CD4-positive, alpha-beta memory T cell (primary cell): ENCODE measurements at regions not wholly inside any gene's neighbourhood (a gene's known extent, or its start where the extent isn't known, plus 50 kb on each side); places are given as distances from the start of the nearest gene placed in this dataset.
A peak's percentile ranks its signal among the peaks of the same experiment; 100 is the strongest.

Experiments
- CTCF ChIA-PET: fragments of 350-600 bp; sonication (Branson Sonifier 250); formaldehyde crosslinking; loops from one replicate; lab custom pipeline; 2021; ENCODE audit warnings: inconsistent platforms; ENCODE audit not compliant: partially characterized antibody; lab: Charles Lee
- POLR2A ChIA-PET: fragments of 350-600 bp; sonication (Branson Sonifier 250); formaldehyde crosslinking; loops from one replicate; lab custom pipeline; 2021; ENCODE audit not compliant: partially characterized antibody; lab: Charles Lee
- DNase-seq, 5 donors: peaks; one replicate each; pipeline versions ENCODE4 v3.0.0 to v3.0.0-alpha.2; 2020 to 2022; ENCODE audit warnings: mixed read lengths in 1 of 5
- H3K27ac ChIP-seq: one replicate; pipeline ENCODE4 v1.7.0; 2013; ENCODE audit warnings: low read depth, low read length
- H3K27me3 ChIP-seq: 2 replicates; pipeline ENCODE4 v1.7.0; 2013; ENCODE audit warnings: mild to moderate bottlenecking, low read length, moderate library complexity; ENCODE audit not compliant: insufficient read depth
- H3K36me3 ChIP-seq: 2 replicates; pipeline ENCODE4 v1.7.0; 2013; ENCODE audit warnings: mild to moderate bottlenecking, low read length, moderate library complexity; ENCODE audit not compliant: insufficient read depth
- H3K4me1 ChIP-seq: 2 replicates; pipeline ENCODE4 v1.7.0; 2013; ENCODE audit warnings: mild to moderate bottlenecking, low read length, moderate library complexity; ENCODE audit not compliant: insufficient read depth
- H3K4me3 ChIP-seq, 2 donors: one replicate each; pipeline ENCODE4 v1.7.0; 2013; ENCODE audit warnings: low read length in 2 of 2, mild to moderate bottlenecking in 1 of 2
- H3K9me3 ChIP-seq, 2 donors: one replicate each; pipeline ENCODE4 v1.7.0; 2013; ENCODE audit warnings: low read length in 2 of 2, control low read depth in 1 of 2; ENCODE audit not compliant: control insufficient read depth in 1 of 2
- H3K27ac Mint-ChIP-seq, 7 donors: one replicate each; pipeline ENCODE4 v1.8.0; 2020 to 2021; ENCODE audit warnings: mixed read lengths in 7 of 7, mild to moderate bottlenecking in 6 of 7, inconsistent platforms in 3 of 7, moderate library complexity in 3 of 7
- H3K27me3 Mint-ChIP-seq, 2 donors: one replicate each; pipeline ENCODE4 v1.8.0; 2020 to 2021; ENCODE audit warnings: mixed read lengths in 2 of 2
- H3K36me3 Mint-ChIP-seq, 2 donors: one replicate each; pipeline ENCODE4 v1.8.0; 2020 to 2021; ENCODE audit warnings: mixed read lengths in 2 of 2, inconsistent platforms in 1 of 2, mild to moderate bottlenecking in 1 of 2
- H3K4me1 Mint-ChIP-seq, 4 donors: one replicate each; pipeline ENCODE4 v1.8.0; 2020 to 2021; ENCODE audit warnings: mixed read lengths in 4 of 4, mild to moderate bottlenecking in 1 of 4
- H3K4me3 Mint-ChIP-seq, 8 donors: one replicate each; pipeline ENCODE4 v1.8.0; 2020 to 2021; ENCODE audit warnings: mixed read lengths in 8 of 8, mild to moderate bottlenecking in 7 of 8, moderate library complexity in 6 of 8, inconsistent platforms in 3 of 8
- H3K9me3 Mint-ChIP-seq, 8 donors: one replicate each; pipeline ENCODE4 v1.8.0; 2020 to 2021; ENCODE audit warnings: mixed read lengths in 8 of 8, mild to moderate bottlenecking in 5 of 8, inconsistent platforms in 3 of 8, moderate library complexity in 1 of 8
- intact Hi-C: fragments of 100-400 bp; cut with micrococcal nuclease; formaldehyde crosslinking; loops from one replicate; pipeline ENCODE4 v1.15.1; 2023

DNA sequence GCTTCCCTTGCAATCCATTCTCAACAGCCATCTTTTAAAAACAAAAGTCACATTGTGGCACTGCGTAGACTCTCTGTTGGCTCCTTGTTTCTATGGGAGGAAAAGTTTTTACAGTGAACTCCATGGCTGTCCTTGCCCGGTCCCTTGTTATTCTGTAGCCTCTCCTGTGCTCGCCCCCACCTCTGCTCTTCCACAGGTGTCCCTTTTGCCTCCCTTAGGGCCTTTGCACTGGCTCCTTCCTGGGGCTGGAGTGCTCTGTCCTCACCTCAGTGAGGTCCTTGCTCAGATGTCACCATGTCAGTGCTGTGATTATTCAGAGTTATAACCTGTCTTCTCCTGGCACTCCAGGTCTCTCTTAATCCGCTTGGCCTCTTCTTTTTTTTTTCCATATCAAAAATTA, 308.8 kb downstream of the DOCK8 start:
- no peaks in the 10 kb centered on the region for H3K4me1 ChIP-seq
- H3K9me3 ChIP-seq: no peaks in the 10 kb centered on the region
- DNase-seq: no peak
- POLR2A ChIA-PET: no interaction called here
- peaks cover 0 to 36% (median 10%) of the 10 kb centered on the region in 4 donors for H3K4me1 Mint-ChIP-seq
- peaks cover 0 to 4% of the 10 kb centered on the region in 2 donors for H3K36me3 Mint-ChIP-seq
- H3K27ac ChIP-seq: no peak overlapping the region
- H3K4me3 Mint-ChIP-seq: no peak overlapping the region
- CTCF ChIA-PET: interaction anchor here (1.1 kb wide), 1 partner anchor 13 kb away, joined by 3 read pairs; no protein-coding TSS in a partner anchor
- no peak overlapping the region for H3K4me3 ChIP-seq
- peak overlapping the region in 2 of 7 donors; percentile 2 for H3K27ac Mint-ChIP-seq
- H3K27me3 Mint-ChIP-seq: peaks cover 0 to 3% of the 10 kb centered on the region in 2 donors
- intact Hi-C loops: no loop called here
- H3K36me3 ChIP-seq: no peaks in the 10 kb centered on the region
- H3K9me3 Mint-ChIP-seq: no peaks in the 10 kb centered on the region
- H3K27me3 ChIP-seq: no peaks in the 10 kb centered on the region

DNA sequence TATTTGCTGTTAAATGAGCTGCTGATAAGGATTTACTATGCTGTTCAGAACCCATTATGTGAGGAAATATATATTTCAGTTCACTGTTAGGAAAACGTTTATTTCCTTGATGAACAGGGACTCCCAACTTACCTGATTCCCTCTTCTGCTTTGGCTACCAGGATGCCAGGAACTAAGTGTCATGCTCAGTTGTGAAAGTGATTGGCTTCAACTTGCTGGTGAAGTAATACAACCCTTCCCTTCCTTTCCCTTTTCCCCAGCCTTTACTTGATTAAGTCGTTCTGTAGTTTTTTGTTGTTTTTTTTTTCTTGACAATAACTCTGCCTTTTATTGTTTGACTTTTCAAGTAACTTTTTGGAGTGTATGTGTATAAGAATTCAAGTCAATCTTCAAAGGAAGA, 309.3 kb downstream of the DOCK8 start:
- Mint-ChIP-seq H3K27ac (no peak overlapping the region), H3K27me3 (peaks cover 0 to 3% of the 10 kb centered on the region in 2 donors), H3K9me3 (no peaks in the 10 kb centered on the region), H3K36me3 (peaks cover 0 to 4% of the 10 kb centered on the region in 2 donors), H3K4me1 (peaks cover 0 to 30% (median 8%) of the 10 kb centered on the region in 4 donors), H3K4me3 (no peak overlapping the region)
- Histone ChIP-seq H3K4me1 (no peaks in the 10 kb centered on the region), H3K4me3 (no peak overlapping the region), H3K9me3 (no peaks in the 10 kb centered on the region), H3K36me3 (no peaks in the 10 kb centered on the region), H3K27ac (no peak overlapping the region), H3K27me3 (no peaks in the 10 kb centered on the region)
- intact Hi-C loops: no loop called here
- POLR2A ChIA-PET: no interaction called here
- DNase-seq: no peak
- CTCF ChIA-PET: interaction anchor here (1.1 kb wide), 1 partner anchor 12 kb away, joined by 3 read pairs; no protein-coding TSS in a partner anchor

DNA sequence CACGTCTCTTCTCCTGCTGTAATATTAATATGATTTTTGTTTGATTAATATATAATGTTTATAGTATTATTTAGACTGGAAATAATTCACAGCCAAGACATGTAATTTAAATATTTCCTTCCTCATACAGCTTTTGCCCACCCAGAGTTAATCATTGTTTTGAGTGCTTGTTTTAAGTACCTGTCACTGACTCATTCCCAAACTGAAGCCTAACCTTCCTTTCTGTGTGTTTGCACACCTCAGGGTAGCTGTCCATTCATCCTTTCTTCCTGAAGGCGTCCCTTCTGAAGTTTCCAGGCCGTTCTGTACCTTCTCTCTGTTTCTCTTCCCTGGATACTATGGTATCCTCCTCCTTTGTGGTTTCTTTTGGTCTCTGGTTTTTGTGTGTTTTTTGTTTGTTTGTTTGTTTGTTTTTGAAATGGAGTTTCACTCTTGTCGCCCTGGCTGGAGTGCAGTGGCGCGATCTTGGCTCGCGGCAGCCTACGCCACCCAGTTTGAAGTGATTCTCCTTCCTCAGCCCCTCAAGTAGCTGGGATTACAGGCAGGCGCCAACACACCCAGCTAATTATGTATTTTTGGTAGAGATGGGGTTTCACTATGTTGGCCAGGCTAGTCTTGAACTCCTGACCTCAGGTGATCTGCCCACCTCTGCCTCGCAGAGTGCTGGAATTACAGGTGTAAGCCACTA, 312.4 kb downstream of the DOCK8 start:
- intact Hi-C loops: no loop called here
- no peak overlapping the region for H3K27ac ChIP-seq
- POLR2A ChIA-PET: no interaction called here
- peak overlapping the region in 1 of 7 donors; percentile 24 for H3K27ac Mint-ChIP-seq
- DNase-seq: no peak
- H3K4me3 Mint-ChIP-seq: no peak overlapping the region
- CTCF ChIA-PET: no interaction called here
- H3K36me3 ChIP-seq: no peaks in the 10 kb centered on the region
- no peak overlapping the region for H3K4me3 ChIP-seq
- no peaks in the 10 kb centered on the region for H3K27me3 ChIP-seq
- peaks cover 0 to 12% of the 10 kb centered on the region in 2 donors for H3K36me3 Mint-ChIP-seq
- no peaks in the 10 kb centered on the region for H3K9me3 Mint-ChIP-seq
- no peaks in the 10 kb centered on the region for H3K9me3 ChIP-seq
- no peaks in the 10 kb centered on the region for H3K4me1 ChIP-seq
- H3K4me1 Mint-ChIP-seq: peaks cover 0 to 11% (median 5%) of the 10 kb centered on the region in 4 donors
- H3K27me3 Mint-ChIP-seq: peaks cover 0 to 10% of the 10 kb centered on the region in 2 donors

DNA sequence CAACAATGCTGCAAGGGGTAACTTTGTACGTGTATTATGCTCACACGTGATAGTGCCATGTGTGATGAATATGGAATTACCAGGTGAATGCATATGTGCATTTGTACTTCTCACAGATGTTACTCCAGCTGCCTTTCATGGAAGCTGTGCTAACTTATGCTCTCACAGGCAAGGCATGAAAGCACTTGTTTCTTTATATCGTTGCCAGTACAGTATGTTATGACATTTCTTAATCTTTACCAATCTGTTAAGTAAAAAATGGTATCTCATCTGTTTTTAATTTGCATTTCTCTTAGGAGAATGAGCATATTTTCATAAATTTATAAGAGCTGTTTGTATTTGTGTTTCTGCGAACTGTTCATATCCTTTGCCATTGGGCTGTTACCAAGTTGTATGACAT, 311.8 kb upstream of the DMRT1 start:
- no peak overlapping the region for H3K4me3 ChIP-seq
- Mint-ChIP-seq H3K9me3 (no peaks in the 10 kb centered on the region), H3K4me1 (peaks cover 0 to 9% (median 2%) of the 10 kb centered on the region in 4 donors), H3K4me3 (no peak overlapping the region), H3K36me3 (peaks cover 0 to 12% of the 10 kb centered on the region in 2 donors), H3K27ac (peak overlapping the region in 1 of 7 donors; percentile 43), H3K27me3 (peaks cover 0 to 10% of the 10 kb centered on the region in 2 donors)
- no peak overlapping the region for H3K27ac ChIP-seq
- no peaks in the 10 kb centered on the region for H3K27me3 ChIP-seq
- ChIA-PET POLR2A (no interaction called here), CTCF (no interaction called here)
- no peaks in the 10 kb centered on the region for H3K36me3 ChIP-seq
- no peaks in the 10 kb centered on the region for H3K4me1 ChIP-seq
- intact Hi-C loops: no loop called here
- no peak for DNase-seq
- no peaks in the 10 kb centered on the region for H3K9me3 ChIP-seq

DNA sequence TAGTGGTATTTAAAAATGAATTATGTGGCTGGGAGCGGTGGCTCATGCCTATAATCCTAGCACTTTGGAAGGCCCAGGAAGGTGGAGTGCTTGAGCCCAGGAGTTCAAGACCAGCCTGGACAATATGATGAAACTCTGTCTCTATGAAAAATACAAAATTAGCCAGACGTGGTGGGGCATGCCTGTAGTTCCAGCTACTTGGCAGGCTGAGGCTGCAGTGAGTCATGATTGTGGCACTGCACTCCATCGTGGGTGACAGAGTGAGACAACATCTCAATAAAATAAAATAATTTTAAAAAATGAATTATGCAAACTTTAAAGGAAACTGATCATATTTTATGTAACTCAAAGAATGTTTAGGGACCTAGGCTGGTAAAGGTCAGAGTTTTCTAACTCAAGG, 310.8 kb upstream of the DMRT1 start:
- DNase-seq: no peak
- no peak overlapping the region for H3K27ac Mint-ChIP-seq
- Histone ChIP-seq H3K27me3 (no peaks in the 10 kb centered on the region), H3K4me3 (no peak overlapping the region), H3K4me1 (no peaks in the 10 kb centered on the region), H3K9me3 (no peaks in the 10 kb centered on the region), H3K36me3 (no peaks in the 10 kb centered on the region), H3K27ac (no peak overlapping the region)
- peaks cover 0 to 12% of the 10 kb centered on the region in 2 donors for H3K36me3 Mint-ChIP-seq
- H3K4me1 Mint-ChIP-seq: peaks cover 0 to 9% (median 2%) of the 10 kb centered on the region in 4 donors
- peaks cover 0 to 2% (median 0%) of the 10 kb centered on the region in 8 donors for H3K9me3 Mint-ChIP-seq
- POLR2A ChIA-PET: no interaction called here
- no peak overlapping the region for H3K4me3 Mint-ChIP-seq
- H3K27me3 Mint-ChIP-seq: peaks cover 0 to 9% of the 10 kb centered on the region in 2 donors
- CTCF ChIA-PET: no interaction called here
- intact Hi-C loops: no loop called here

DNA sequence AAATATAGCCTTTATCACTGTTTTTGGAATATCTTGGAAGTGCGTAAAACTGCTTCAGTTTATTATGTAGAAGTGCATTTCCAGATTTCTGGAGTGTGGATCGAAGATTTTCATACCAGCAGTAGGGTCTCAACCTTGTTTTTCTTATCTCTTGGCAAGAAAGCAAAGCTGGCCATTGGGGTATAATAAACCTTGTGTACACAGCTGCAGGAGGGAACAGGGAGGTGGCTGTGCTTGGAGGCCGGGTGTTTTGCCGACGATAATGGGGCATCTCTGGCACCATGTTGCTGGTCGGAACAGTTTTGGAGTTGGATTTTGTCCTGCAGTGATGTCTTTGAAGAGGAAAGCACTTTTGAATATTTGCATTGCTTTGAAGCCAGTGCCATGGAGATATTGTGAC, 308.8 kb upstream of the DMRT1 start:
- H3K27ac ChIP-seq: no peak overlapping the region
- H3K9me3 Mint-ChIP-seq: peaks cover 0 to 2% (median 0%) of the 10 kb centered on the region in 8 donors
- no peaks in the 10 kb centered on the region for H3K9me3 ChIP-seq
- H3K4me3 ChIP-seq: no peak overlapping the region
- H3K36me3 Mint-ChIP-seq: peaks cover 0 to 8% of the 10 kb centered on the region in 2 donors
- ChIA-PET POLR2A (no interaction called here), CTCF (no interaction called here)
- H3K27me3 ChIP-seq: no peaks in the 10 kb centered on the region
- no peak overlapping the region for H3K27ac Mint-ChIP-seq
- H3K4me1 ChIP-seq: peaks cover 4% of the 10 kb centered on the region
- H3K36me3 ChIP-seq: no peaks in the 10 kb centered on the region
- intact Hi-C loops: no loop called here
- DNase-seq: no peak
- H3K4me1 Mint-ChIP-seq: peaks cover 4 to 20% (median 11%) of the 10 kb centered on the region in 4 donors
- no peak overlapping the region for H3K4me3 Mint-ChIP-seq
- peaks cover 0 to 7% of the 10 kb centered on the region in 2 donors for H3K27me3 Mint-ChIP-seq

DNA sequence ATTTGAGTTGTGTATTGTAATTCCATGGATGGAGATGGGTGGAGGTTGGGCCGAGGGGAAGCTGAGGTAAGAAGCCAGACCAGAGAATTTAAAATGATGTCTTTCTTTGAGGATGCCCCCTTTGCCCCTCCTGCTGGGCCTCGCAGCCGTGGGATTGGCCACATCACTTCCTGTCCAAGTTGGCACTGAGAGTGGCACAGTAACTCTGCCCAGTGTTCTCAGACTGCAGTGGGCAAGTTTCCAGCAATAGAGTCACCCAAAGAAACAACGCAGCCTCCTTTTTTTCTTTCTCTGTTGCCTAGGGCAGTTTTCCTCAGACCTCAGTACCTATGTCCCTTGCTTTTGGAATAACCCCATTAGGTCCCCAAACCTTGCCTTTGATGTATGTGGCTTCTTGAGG, 306.6 kb upstream of the DMRT1 start:
- H3K9me3 ChIP-seq: no peaks in the 10 kb centered on the region
- H3K27me3 ChIP-seq: no peaks in the 10 kb centered on the region
- H3K4me1 Mint-ChIP-seq: peaks cover 4 to 27% (median 11%) of the 10 kb centered on the region in 4 donors
- peaks cover 0 to 2% (median 0%) of the 10 kb centered on the region in 8 donors for H3K9me3 Mint-ChIP-seq
- peaks cover 4% of the 10 kb centered on the region for H3K4me1 ChIP-seq
- H3K36me3 Mint-ChIP-seq: peaks cover 0 to 13% of the 10 kb centered on the region in 2 donors
- H3K4me3 ChIP-seq: no peak overlapping the region
- peaks cover 0 to 7% of the 10 kb centered on the region in 2 donors for H3K27me3 Mint-ChIP-seq
- H3K36me3 ChIP-seq: no peaks in the 10 kb centered on the region
- CTCF ChIA-PET: no interaction called here
- DNase-seq: no peak
- no peak overlapping the region for H3K4me3 Mint-ChIP-seq
- POLR2A ChIA-PET: no interaction called here
- no peak overlapping the region for H3K27ac ChIP-seq
- peak overlapping the region in 2 of 7 donors; percentile 3 to 37 for H3K27ac Mint-ChIP-seq
- intact Hi-C loops: loop anchor here (5.0 kb wide), 1 partner anchor 33 kb away; the partner anchor contains the start of gene KANK1
